Mesodermal cell (in vitro differentiated cells): ENCODE measurements at regions not wholly inside any gene's neighbourhood (a gene's known extent, or its start where the extent isn't known, plus 50 kb on each side); places are given as distances from the start of the nearest gene placed in this dataset.

ENCODE experiments used
- H3K27ac ChIP-seq: 2 replicates; pipeline ENCODE4 v1.7.0; 2013; ENCODE audit warnings: mild to moderate bottlenecking, low read depth, low read length, moderate library complexity; ENCODE audit not compliant: severe bottlenecking
- H3K36me3 ChIP-seq: 2 replicates; pipeline ENCODE4 v1.7.1; 2013; ENCODE audit warnings: mild to moderate bottlenecking, low read length, moderate library complexity; ENCODE audit not compliant: control insufficient read depth, insufficient read depth
- H3K4me1 ChIP-seq: one replicate; pipeline ENCODE4 v1.7.1; 2013; ENCODE audit warnings: mild to moderate bottlenecking, low read length; ENCODE audit not compliant: insufficient read depth, control insufficient read depth, poor library complexity, severe bottlenecking
- H3K4me3 ChIP-seq: 2 replicates; pipeline ENCODE4 v1.7.0; 2013; ENCODE audit warnings: low read length, control low read depth, mild to moderate bottlenecking; ENCODE audit not compliant: insufficient read depth, poor library complexity, severe bottlenecking; ENCODE audit errors: extremely low read depth
- H3K9me3 ChIP-seq: 2 replicates; pipeline ENCODE4 v1.7.1; 2013; ENCODE audit warnings: mild to moderate bottlenecking, low read length, moderate library complexity; ENCODE audit not compliant: control insufficient read depth
- WGBS, 2 experiments: methylation state at CpG; one replicate each; pipeline ENCODE4 v1.1.5; 2013; ENCODE audit warnings: missing lambda C conversion rate in 2 of 2; ENCODE audit not compliant: insufficient coverage in 2 of 2; 5-methylcytosine and 5-hydroxymethylcytosine counted together

GRCh38 chr15:46222826-46223225, 588.0 kb downstream of the SQOR start:
- Histone ChIP-seq H3K4me1 (no peaks in the 10 kb centered on the region), H3K4me3 (no peak overlapping the region), H3K9me3 (no peaks in the 10 kb centered on the region), H3K27ac (no peak overlapping the region), H3K36me3 (no peaks in the 10 kb centered on the region)
- 88 to 100% methylated on average over 1 to 2 of the region's 2 CpGs for WGBS, 2 experiments

DNA sequence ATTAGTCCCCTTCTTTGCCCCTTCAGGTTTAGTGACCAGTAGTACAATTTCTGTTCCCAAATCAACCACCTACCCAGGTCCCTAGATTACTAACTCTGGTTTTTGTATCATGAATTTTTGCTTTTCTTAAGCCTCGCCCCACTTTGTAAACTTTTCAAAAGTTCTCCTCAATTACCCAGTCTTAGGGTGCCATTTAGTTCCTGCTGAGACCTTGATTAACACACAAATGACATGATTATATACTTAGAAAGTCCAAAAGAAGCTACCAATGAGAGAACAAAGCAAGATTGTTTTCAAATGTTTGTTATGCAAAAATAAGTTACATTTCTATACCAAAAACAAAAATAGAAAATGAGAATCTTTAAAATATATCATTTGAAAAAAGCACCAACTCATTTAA, 594.4 kb downstream of the SQOR start:
- Histone ChIP-seq H3K4me3 (no peak overlapping the region), H3K36me3 (no peaks in the 10 kb centered on the region), H3K27ac (no peak overlapping the region), H3K9me3 (no peaks in the 10 kb centered on the region), H3K4me1 (no peaks in the 10 kb centered on the region)
- 60% methylated on average over 1 of the region's 1 CpG; no CpG with 5 or more reads in 1 of the 2 experiments for WGBS, 2 experiments

DNA sequence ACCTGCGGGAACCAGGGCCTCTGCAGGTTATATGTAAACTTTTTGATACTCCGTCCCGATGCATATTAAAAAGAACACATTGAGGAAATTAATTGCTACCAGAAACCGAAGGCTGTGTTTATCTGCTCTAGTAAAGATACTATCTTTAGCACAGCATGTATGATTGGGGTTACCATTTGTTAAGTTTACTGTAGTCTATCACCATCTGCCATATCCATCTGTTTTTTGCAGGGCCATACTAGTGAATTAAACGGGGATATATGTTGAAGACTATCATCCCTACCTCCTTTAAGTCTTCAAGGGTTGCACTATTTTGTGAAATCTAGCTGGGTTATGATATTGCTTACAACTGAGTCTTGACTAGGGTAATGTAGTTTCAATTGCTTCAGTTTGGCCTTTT, 597.0 kb downstream of the SQOR start:
- H3K4me1 ChIP-seq = no peaks in the 10 kb centered on the region
- 100% methylated on average over 1 to 2 of the region's 5 CpGs for WGBS, 2 experiments
- no peaks in the 10 kb centered on the region for H3K9me3 ChIP-seq
- H3K36me3 ChIP-seq = no peaks in the 10 kb centered on the region
- H3K4me3 ChIP-seq = no peak overlapping the region
- no peak overlapping the region for H3K27ac ChIP-seq

GRCh38 chr15:46232471-46232870, 597.6 kb downstream of the SQOR start:
- H3K9me3 ChIP-seq = no peaks in the 10 kb centered on the region
- H3K4me1 ChIP-seq = no peaks in the 10 kb centered on the region
- H3K4me3 ChIP-seq = no peak overlapping the region
- H3K36me3 ChIP-seq = no peaks in the 10 kb centered on the region
- WGBS, 2 experiments = 63 to 64% methylated on average over 2 of the region's 2 CpGs
- H3K27ac ChIP-seq = no peak overlapping the region

GRCh38 chr15:46242935-46243334, 608.1 kb downstream of the SQOR start:
- Histone ChIP-seq H3K36me3 (no peaks in the 10 kb centered on the region), H3K9me3 (no peaks in the 10 kb centered on the region), H3K27ac (no peak overlapping the region), H3K4me3 (no peak overlapping the region), H3K4me1 (no peaks in the 10 kb centered on the region)
- WGBS, 2 experiments = 88 to 100% methylated on average over 1 of the region's 1 CpG

DNA sequence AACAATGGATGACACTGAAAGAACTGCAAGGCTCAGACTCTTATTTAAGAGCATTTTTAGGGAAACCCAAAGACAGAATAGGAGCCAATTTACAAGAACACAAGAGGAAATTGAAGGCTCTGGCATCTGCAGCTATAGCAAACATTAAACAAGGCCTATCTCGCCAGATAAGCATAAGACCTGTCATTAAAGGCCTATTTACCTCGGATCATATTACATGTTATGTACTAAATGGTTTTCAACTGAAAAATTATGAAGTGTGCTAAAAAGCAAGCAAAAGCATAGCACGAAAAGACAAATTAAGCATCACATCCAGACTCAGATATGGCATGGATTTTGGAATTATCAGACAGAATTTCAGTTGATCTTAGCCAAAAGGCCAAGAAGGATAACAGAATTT, 617.1 kb downstream of the SQOR start:
- no peaks in the 10 kb centered on the region for H3K9me3 ChIP-seq
- no peaks in the 10 kb centered on the region for H3K36me3 ChIP-seq
- H3K4me1 ChIP-seq = no peaks in the 10 kb centered on the region
- no CpG with 5 or more reads among the region's 3 CpGs for WGBS, 2 experiments
- H3K27ac ChIP-seq = no peak overlapping the region
- H3K4me3 ChIP-seq = no peak overlapping the region

DNA sequence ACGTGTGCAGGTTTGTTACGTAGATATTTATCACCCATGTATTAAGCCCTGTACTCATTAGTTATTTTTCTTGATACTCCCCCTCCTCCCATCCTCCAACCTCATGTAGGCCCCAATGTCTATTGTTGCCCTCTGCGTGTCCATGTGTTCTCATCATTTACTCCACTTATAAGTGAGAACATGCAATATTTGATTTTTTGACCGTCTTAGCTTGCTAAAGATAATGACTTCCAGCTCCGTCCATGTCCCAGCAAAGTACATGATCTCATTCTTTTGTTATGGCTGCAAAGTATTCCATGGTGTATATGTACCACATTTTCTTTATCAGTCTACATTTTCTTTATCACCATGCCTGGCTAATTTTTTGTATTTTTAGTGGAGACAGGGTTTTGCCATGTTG, 623.2 kb downstream of the SQOR start:
- WGBS, 2 experiments = 100% methylated on average over 1 of the region's 5 CpGs
- Histone ChIP-seq H3K36me3 (no peaks in the 10 kb centered on the region), H3K4me3 (no peak overlapping the region), H3K27ac (no peak overlapping the region), H3K9me3 (no peaks in the 10 kb centered on the region), H3K4me1 (no peaks in the 10 kb centered on the region)

GRCh38 chr15:46260937-46261336, 626.1 kb downstream of the SQOR start:
- no peaks in the 10 kb centered on the region for H3K4me1 ChIP-seq
- H3K4me3 ChIP-seq = no peak overlapping the region
- WGBS, 2 experiments = 60 to 79% methylated on average over 2 to 3 of the region's 3 CpGs
- H3K9me3 ChIP-seq = no peaks in the 10 kb centered on the region
- no peaks in the 10 kb centered on the region for H3K36me3 ChIP-seq
- H3K27ac ChIP-seq = no peak overlapping the region

DNA sequence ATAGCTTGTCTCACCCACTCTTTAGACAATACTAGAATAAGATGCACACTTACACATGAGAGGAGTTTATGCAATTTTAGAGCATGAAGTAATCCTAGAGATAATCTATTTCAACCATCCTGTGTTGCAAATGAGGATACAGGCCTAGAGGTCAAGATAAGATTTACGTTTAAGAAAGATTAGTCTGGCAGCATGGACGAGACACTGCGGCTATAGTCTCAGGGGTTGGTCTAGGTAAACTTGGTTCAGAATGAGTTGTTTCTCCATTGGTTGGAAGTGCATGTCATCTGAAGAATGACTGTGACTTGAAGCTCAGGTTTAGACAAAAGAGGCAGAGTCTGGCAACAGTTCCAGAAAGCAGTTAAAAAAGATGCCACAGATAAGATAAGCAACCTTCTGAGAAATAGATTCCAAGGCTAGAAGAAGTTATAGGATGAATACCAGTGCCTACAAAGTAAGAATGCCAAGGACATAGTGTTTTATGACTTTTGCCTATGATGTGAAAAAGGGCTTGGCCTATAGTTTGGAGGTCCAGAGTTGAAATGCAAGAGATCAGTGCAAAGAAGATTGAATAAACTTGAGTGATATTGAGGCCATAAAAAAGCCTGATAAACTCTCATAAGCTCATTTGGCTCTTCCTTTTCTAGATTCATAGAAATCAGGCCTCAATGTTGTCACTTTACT, 631.0 kb downstream of the SQOR start:
- WGBS, 2 experiments = 82 to 97% methylated on average over 3 of the region's 3 CpGs
- peak overlapping the region; percentile 3 for H3K27ac ChIP-seq
- H3K4me3 ChIP-seq = no peak overlapping the region
- no peaks in the 10 kb centered on the region for H3K36me3 ChIP-seq
- H3K9me3 ChIP-seq = no peaks in the 10 kb centered on the region
- peaks cover 2% of the 10 kb centered on the region for H3K4me1 ChIP-seq

GRCh38 chr15:46266661-46267060, 631.8 kb downstream of the SQOR start:
- Histone ChIP-seq H3K27ac (no peak overlapping the region), H3K36me3 (no peaks in the 10 kb centered on the region), H3K4me1 (peaks cover 2% of the 10 kb centered on the region), H3K9me3 (no peaks in the 10 kb centered on the region), H3K4me3 (no peak overlapping the region)
- 77 to 88% methylated on average over 2 of the region's 2 CpGs for WGBS, 2 experiments

DNA sequence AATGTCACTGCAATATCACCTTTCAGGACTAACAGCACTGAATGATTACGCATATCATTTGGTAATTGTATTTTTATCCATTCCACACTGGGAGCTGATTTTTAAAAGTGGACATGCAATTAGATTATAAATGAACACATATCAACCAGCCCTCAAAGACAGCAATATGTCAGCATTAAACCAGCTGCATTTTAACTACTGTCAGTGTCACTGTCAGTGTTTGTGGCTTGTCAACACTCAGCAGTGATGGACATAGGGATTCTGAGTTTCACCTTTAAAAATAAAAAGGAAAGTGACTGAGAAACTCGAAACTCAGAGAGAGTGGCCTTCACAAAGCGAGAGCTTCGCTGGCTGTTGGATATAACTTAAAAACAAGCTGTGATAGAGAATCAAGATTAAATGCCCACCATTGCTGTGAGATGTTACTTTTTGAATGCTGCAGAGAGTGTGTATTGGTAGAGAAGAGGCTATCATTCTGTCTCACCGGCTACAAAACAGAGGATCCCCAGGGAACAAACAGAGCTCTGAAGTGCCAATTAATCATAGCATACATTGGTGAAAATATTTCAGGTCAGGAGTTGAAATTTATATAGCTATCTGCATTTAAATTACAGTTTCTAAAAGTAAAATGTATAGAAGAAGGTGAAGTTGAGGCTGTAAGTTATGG, 635.8 kb downstream of the SQOR start:
- WGBS, 2 experiments = 81 to 89% methylated on average over 3 to 4 of the region's 5 CpGs
- H3K9me3 ChIP-seq = no peaks in the 10 kb centered on the region
- H3K36me3 ChIP-seq = no peaks in the 10 kb centered on the region

More for the DNA sequence above, 635.8 kb downstream of the SQOR start:
- Histone ChIP-seq H3K4me3 (no peak overlapping the region), H3K4me1 (peaks cover 2% of the 10 kb centered on the region), H3K27ac (no peak overlapping the region)
